HG03196 (cell line): ENCODE measurements at regions not wholly inside any gene's neighbourhood (a gene's known extent, or its start where the extent isn't known, plus 50 kb on each side); places are given as distances from the start of the nearest gene placed in this dataset.
"Not testable (repeated sequence)": the region's sequence is repeated elsewhere in the genome, so short reads cannot be mapped to it uniquely, and the experiment has no call there.

Experiments used
- ATAC-seq: cut with Tn5 transposase; IDR thresholded peaks from one replicate; pipeline ENCODE4 v1.9.1; 2021; ENCODE audit not compliant: unreplicated experiment

DNA sequence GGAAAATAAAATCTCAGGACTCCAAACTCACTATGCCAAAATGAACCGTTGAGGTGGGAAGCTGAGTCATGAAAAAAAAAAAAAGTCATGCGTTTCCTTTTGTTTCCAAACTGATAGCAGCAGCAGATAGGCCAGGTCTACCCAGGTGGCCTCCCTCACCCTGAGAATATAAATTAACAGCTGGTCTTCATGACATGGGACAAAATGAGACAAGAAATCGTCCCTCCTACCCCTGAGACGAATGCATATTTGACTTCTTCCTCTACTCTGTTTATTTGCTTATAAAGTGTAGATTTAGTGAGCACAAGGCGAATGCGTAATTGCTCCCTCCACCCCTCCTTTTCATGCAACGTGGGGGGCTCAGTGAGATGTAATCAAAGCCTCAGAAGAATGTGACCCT is 204.3 kb downstream of the TMEM121 start:
- not testable (repeated sequence) for ATAC-seq

DNA sequence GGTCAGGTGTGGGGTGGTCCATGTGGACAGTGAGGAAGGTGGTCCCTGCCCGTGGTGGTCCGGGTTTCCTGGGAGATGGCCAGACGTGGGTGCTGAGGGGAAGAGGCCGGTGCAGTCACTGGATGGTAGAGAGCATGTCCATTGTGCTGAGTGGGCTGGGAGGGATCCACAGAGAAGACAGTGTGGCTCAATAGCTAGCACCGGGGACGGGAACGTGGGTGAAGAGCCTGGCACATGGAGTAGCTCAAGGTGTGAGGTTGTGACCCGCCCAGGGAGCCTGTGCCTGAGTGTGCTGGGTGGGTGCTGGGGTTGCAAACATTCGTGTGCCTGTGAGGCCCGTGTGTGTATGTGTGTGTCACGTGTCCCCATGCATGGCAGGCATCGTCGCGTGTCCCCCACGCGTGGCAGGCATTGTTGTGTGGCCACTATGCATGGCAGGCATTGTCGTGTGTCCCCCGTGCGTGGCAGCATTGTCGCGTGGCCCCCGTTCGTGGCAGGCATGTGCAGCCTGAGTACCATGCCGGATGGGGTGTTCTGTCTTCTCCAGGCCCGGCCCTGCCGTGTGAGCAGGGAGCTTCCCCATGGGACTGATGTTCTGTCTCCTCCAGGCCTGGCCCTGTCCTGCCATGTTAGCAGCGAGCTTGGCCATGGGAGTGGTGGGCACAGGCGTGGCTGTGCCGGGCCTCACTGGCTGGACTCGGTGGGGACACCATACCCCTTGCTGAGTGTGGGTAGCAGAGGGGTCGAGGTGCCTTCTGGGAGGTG is 205.0 kb downstream of the TMEM121 start:
- ATAC-seq = not testable (repeated sequence)

DNA sequence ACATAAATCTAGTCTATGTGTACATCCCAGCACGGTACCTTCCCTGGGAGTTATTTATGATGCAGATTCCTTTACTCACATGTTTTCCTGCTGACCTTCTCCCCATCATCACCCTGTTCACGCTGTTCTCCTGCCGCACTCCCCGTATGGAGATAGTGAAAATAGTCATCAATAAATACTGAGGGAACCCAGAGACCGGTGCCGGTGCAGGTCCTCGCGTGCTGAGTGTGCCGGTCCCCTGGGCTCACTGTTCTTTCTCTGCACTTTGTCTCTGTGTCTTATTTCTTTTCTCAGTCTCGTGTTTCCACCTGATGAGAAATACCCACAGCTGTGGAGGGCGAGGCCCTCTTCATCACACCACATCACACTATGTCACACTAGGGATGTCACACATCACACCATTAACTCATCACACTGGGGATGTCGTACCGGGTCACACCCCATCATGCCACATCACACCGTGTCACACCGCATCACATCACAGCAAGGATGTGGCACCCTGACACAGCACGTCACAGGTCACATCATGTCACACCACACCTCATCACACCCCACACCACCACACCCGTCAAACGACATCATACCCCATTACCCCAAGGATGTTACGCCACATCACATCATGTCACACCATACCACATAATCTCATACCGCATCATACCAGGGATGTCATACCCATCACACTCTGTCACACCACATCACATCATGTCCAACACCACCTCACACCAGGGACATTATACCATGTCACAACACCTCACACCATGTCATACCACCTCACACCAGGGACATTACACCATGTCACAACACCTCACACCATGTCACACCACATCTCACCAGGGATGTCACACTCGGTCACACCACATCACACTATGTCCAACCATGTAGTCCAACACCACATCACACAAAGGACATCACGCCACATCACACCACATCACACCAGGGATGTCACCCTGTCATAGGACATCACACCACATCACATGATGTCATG is 207.0 kb downstream of the TMEM121 start:
- ATAC-seq = no peak

DNA sequence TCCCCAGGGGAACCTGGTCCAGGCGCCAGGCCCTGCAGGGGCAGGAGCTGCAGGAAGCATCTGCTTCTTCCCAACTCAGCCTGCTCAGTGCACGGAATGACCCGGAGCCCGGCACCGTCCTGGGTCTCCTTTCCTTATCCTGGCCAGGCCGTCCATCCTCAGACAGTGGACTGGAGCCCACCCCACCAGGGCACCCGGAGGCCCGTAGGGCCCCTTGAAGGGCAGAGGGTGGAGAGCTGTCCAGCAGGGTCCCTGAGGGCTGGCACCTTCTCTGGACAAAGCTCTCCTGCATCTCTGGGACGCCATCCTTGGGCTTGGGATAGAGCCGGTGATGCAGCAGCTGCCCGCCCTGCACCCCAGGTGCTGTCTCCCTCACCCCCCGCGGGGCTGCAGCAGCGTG is 207.9 kb downstream of the TMEM121 start:
- not testable (repeated sequence) for ATAC-seq

DNA sequence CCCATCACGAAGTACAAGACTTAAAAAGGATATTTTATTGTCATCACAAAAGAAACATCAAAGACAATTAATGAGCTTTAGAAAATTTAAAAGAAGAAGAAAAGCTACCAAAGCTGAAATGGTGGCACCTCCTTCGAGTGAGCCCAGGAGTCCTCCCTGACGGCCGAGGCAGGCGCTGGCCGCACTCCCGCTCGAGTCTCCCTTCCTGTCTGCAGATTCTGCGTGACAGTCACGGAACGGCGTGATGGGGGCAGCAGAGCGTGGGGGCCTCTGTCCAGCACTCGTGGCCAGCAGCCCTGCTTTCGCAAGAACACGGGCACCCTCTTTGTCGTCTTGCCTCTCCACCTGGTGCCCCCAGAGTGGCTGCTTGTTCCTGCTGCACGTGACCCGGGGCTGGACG is 209.9 kb downstream of the TMEM121 start:
- not testable (repeated sequence) for ATAC-seq

DNA sequence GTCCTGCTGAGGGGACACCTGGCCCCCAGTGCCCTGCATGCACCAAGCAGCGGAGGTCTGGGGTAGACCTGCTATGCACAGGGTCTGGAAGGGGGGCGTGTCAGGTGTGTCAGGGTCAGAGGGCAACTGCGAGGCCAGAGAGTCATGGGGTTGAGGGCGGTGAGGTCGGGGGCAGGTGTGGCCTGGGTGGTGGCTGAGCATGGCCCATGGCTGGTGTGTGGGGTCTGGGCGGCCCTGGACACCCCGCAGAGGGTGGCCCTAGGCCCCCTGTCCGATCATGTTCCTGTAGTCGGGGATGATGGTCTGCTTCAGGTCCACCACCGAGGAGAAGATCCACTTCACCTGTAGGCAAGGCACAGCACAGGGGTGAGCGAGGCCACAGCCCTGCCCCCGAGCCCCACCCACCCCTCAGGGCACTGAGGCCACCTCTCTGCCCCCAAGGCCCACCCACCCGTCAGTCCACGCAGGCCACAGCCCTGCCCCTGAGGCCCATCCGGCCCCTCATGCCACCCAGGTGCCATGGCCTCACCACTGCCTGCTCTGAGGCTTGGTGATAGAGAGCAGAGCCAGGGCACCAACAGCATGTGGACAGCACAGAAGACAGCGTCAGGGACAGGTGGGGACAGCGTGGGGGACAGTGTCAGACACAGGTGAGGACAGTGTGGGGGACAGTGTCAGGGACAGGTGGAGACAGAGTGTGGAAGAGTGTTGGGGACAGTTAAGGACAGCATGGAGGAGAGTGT is 211.3 kb downstream of the TMEM121 start:
- ATAC-seq = no peak

DNA sequence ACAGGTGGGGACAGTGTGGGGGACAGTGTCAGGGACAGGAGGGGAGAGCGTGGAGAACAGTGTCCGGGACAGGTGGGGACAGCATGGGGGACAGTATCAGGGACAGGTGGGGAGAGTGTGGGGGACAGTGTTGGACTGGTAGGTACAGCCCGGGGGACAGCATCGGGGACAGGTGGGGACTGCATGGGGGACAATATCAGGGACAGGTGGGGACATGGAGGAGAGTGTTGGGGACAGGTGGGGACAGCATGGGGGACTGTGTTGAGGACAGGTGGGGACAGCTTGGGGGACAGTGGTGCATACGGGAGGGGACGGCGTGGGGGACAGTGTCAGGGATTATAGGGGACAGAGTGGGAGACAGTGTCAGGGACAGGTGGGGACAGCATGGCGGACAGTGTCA is 212.3 kb downstream of the TMEM121 start:
- no peak for ATAC-seq

DNA sequence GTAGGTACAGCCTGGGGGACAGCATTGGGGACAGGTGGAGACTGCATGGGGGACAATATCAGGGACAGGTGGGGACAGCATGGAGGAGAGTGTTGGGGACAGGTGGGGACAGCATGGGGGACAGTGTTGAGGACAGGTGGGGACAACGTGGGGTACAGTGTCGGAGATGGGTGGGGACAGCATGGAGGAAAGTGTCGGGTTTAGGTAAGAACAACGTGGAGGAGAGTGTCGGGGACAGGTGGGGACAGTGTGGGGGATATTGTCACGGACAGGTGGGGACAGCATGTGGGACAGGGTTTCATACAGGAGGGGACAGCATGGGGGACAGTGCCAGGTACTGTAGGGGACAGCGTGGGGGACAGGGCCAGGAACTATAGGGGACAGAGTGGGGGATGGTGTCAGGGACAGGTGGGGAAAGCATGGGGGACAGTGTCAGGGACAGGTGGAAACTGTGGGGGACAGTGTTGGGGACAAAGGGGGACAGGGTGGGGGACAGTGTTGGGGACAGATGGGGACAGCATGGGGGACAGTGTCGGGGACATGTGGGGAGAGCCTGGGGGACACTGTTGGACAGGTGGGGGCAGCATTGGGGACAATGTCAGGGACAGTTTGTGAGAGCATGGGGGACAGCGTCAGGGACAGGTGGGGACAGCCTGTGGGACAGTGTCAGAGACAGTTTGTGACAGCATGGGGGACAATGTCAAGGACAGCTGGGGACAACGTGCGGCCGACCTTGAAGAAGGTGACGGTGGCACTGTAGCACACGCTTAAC is 213.1 kb downstream of the TMEM121 start:
- ATAC-seq = no peak

DNA sequence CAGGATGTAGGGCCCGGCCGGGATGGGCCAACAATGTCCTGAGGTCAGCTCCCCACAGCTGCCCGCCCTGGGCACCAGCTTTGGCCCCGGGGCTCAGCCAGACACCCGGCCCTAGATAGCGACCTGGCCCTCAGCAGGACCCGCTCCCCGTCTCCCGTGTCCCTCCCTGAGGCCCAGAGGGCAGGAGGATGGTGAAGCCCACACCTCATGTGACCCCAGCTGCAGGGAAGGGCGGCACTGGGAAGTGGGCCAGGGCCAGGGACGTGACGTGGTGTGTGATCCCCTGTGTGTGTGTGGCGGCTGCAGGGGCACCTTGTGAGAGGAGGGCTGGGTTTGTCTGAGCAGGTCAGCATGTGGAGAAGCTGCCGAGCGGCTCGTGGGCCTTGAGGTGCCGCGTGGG is 213.9 kb downstream of the TMEM121 start:
- not testable (repeated sequence) for ATAC-seq

DNA sequence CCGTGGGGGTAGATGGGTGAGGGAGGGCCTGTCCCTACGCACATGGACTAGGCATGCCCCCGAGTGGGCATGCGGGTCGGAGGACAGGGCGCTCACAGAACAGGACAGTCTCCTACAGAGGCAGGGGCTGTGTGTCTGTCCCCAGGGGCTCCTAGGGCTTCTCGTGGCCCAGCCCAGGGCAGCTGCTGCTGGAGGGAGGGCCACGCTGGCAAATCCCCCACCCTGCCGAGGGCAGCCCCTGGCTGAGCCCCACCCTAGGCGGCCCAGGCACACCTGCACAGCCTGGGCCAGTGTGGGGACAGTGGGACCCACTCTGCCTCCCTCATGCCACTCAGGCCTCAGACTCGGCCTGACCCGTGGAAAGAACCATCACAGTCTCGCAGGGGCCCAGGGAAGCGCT is 214.6 kb downstream of the TMEM121 start:
- ATAC-seq = not testable (repeated sequence)

DNA sequence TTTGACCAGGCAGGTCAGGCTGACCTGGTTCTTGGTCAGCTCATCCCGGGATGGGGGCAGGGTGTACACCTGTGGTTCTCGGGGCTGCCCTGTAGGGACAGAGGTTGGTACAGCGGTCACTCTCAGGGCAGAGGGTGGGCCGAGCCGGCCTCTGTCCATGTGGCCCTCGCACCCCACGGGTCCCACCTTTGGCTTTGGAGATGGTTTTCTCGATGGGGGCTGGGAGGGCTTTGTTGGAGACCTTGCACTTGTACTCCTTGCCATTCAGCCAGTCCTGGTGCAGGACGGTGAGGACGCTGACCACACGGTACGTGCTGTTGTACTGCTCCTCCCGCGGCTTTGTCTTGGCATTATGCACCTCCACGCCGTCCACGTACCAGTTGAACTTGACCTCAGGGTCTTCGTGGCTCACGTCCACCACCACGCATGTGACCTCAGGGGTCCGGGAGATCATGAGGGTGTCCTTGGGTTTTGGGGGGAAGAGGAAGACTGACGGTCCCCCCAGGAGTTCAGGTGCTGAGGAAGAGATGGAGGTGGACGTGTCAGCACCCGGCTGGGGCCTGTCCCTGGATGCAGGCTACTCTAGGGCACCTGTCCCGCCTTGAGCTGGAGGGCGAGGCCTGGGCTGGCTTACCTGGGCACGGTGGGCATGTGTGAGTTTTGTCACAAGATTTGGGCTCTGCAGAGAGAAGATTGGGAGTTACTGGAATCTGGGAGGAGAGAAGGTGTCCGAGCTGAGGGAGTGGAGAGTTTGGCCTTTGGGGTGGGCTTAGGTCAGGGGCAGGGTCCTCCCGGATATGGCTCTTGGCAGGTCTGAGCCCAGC is 215.5 kb downstream of the TMEM121 start:
- not testable (repeated sequence) for ATAC-seq

DNA sequence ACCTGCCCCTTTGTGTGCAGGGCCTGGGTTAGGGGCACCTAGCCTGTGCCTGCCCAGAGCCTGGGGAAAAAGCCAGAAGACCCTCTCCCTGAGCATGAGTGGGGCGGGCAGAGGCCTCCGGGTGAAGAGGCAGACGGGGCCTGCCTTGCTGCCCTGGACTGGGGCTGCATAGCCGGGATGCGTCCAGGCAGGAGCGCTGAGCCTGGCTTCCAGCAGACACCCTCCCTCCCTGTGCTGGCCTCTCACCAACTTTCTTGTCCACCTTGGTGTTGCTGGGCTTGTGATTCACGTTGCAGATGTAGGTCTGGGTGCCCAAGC is 216.1 kb downstream of the TMEM121 start:
- ATAC-seq = no peak

DNA sequence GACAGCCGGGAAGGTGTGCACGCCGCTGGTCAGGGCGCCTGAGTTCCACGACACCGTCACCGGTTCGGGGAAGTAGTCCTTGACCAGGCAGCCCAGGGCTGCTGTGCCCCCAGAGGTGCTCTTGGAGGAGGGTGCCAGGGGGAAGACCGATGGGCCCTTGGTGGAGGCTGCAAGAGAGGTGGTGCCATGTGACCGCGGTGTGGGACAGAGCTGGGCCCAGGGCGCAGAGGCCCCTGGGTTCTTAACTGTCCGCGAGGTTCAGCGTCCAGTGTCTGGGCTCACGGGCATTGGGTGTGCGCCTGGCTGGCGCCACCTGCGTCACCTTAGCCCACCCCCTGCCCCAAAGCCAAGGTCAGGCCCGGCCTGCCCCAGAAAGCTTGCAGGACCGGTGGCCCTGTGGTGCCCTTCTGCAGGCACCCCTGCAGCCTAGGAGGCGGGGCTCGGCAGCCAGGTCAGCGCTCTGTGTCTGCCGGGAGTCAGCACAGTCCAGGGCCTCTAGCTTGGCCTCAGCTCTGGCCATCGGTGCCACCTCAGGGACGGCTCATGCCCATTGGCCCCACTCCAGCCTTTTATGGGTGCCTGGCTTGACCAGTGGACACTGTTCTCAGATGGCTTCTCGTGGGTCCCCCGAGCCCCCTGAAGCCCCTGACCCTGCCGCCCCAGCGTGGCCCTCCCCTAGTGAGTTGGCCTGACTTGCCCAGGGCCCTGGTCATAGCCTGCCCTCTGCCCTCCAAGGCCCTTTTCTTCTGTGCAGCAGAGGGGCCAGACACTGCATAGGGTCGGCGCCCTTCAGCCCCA is 216.7 kb downstream of the TMEM121 start:
- ATAC-seq = not testable (repeated sequence)

DNA sequence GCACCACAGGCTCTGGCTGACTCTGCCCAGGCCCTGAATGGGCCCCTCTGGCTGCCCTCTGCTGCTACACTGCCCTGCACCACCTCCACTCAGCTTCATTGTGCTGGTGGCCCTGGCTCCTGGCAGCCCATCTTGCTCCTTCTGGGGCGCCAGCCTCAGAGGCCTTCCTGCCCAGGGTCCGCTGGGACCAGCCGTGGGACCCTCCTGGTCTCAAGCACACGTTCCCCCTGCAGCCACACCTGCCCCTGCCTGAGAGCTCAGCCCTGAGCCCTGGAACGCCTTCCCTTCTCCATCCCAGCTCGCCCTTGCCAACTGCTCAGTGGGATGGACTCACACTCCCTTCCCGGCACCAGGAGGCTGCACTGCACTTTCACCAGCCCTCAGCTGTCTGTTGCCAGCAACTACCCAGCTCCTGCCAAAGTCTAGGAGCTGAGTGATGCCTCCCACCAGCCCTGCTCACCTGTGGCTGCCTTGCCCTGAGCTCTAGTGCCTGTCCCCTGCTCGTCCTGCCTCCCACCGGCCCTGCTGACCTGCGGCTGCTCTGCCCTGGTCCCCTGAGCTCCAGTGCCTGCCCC is 217.9 kb downstream of the TMEM121 start:
- not testable (repeated sequence) for ATAC-seq

DNA sequence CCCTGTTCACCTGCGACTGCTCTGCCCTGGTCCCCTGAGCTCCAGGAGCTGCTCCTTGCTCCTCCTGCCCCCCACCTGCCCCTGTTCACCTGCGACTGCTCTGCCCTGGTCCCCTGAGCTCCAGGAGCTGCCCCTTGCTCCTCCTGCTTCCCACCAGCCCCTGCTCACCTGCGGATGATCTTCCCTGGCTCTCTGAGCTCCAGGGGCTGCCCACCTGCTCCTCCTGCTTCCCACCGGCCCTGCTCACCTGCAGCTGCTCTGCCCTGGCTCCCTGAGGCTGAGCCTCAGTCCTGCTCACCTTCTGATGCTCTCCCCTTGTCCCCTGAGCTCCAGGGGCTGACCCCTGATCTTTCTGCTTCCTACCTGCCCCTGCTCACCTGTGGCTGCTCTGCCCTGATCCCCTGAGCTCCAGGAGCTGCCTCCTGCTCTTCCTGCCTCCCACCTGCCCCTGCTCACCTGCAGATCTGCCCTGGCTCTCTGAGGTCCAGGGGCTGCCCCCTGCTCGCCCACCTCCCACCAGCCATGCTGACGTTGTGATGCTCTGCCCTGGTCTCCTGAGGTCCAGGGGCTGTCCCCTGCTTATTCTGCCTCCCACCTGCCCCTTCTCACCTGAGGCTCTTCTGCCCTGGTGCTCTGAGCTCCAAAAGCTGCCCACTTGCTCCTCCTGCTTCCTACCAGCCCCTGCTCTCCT is 219.2 kb downstream of the TMEM121 start:
- ATAC-seq = no peak

DNA sequence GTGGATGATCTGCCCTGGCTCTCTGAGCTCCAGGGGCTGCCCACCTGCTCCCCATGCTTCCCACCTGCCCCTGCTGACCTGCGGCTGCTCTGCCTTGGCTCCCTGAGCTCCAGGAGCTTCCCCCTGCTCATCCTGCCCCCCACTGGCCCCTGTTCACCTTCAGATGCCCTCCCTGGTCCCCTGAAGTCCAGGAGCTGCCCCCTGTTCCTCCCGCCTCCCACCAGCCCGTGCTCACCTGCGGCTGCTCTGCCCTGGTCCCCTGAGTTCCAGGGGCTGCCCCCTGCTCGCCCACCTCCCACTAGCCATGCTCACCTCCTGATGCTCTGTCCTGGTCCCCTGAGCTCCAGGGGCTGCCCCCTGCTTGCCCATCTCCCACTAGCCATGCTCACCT is 219.7 kb downstream of the TMEM121 start:
- ATAC-seq = no peak

DNA sequence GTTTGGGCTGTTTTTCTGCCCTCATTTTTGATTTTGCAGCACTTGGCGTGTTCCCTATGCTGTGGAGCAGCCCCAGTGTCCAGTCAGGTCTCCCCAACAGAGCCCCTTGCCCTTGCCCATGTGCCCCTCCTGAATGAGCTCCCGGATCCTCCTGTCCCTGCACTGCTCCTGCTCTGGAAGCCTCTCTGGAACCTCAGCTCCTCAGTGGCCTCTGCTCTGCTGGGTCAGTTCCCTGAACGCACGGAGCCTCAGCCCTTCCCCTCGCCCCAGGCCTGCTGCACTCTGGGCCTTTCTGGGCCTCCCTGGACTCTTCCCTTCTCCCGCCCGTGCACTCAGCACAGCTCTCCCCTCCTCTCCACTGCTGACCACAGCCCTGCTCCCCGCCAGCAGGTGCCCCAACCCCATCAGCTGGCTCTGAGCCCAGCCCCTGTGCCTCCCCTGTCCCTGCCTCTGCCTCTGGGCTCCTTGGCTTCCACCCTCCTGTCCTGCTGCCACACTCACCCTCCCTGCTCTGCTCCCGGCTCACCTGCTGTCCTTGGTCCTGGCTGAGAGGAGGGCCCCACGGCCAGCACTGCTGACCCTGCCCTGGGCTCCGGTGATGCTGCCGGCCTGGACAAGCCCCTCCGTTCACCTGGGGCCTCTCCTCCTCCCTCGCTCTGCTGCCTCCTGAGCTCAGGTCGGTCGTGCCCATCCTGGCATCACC is 220.6 kb downstream of the TMEM121 start:
- not testable (repeated sequence) for ATAC-seq
